Caco-2 (cell line): ENCODE measurements at regions not wholly inside any gene's neighbourhood (a gene's known extent, or its start where the extent isn't known, plus 50 kb on each side); places are given as distances from the start of the nearest gene placed in this dataset.

Experiments used
- BruUV-seq: library from RNA; stranded (reverse); fragments of 400-500 nt; replicated peaks from 2 replicates; lab custom pipeline; 2021; lab: Mats Ljungman, UMichigan
- CTCF ChIA-PET: fragments of 300-600 bp; sonication (Branson Sonifier 250); formaldehyde crosslinking; loops from one replicate; lab custom pipeline; 2022; ENCODE audit warnings: antibody characterized with exemption; lab: Charles Lee
- POLR2A ChIA-PET: fragments of 300-600 bp; sonication (Branson Sonifier 250); formaldehyde crosslinking; loops from one replicate; lab custom pipeline; 2022; ENCODE audit warnings: antibody characterized with exemption; lab: Charles Lee
- DNase-seq, 2 experiments: peaks; one replicate each; pipeline versions ENCODE4 v3.0.0 to v3.0.0-alpha.2; 2020 to 2022
- H3K27me3 ChIP-seq: replicated peaks from 2 replicates; pipeline ENCODE4 v1.6.0; 2011; ENCODE audit warnings: low read length; ENCODE audit not compliant: control insufficient read depth, insufficient read depth
- H3K36me3 ChIP-seq: 2 replicates; pipeline ENCODE4 v1.5.1; 2011; ENCODE audit warnings: low read length; ENCODE audit not compliant: control insufficient read depth, insufficient read depth
- H3K4me1 ChIP-seq: fragments of 250-450 bp; sonication (Bioruptor Pico); 2 replicates; pipeline ENCODE4 v1.5.1; 2020; ENCODE audit warnings: mild to moderate bottlenecking
- H3K4me3 ChIP-seq: 2 replicates; pipeline ENCODE4 v1.5.1; 2011; ENCODE audit warnings: low read depth, mild to moderate bottlenecking, control low read depth, low read length
- H3K9me3 ChIP-seq: fragments of 250-450 bp; sonication (Bioruptor Pico); 2 replicates; pipeline ENCODE4 v1.5.1; 2020; ENCODE audit warnings: mild to moderate bottlenecking, moderate library complexity
- H3K27ac Mint-ChIP-seq: one replicate; pipeline ENCODE4 v1.8.0; 2022; ENCODE audit warnings: mixed read lengths; ENCODE audit not compliant: unreplicated experiment
- H3K27me3 Mint-ChIP-seq: one replicate; pipeline ENCODE4 v1.8.0; 2022; ENCODE audit warnings: mixed read lengths; ENCODE audit not compliant: insufficient read depth, unreplicated experiment
- H3K36me3 Mint-ChIP-seq: one replicate; pipeline ENCODE4 v1.8.0; 2022; ENCODE audit warnings: mild to moderate bottlenecking, mixed read lengths; ENCODE audit not compliant: insufficient read depth, unreplicated experiment
- H3K4me1 Mint-ChIP-seq: one replicate; pipeline ENCODE4 v1.8.0; 2022; ENCODE audit warnings: low read depth, mixed read lengths; ENCODE audit not compliant: unreplicated experiment
- H3K4me3 Mint-ChIP-seq: one replicate; pipeline ENCODE4 v1.8.0; 2022; ENCODE audit warnings: mild to moderate bottlenecking, moderate library complexity, mixed read lengths; ENCODE audit not compliant: unreplicated experiment
- H3K9me3 Mint-ChIP-seq: one replicate; pipeline ENCODE4 v1.8.0; 2022; ENCODE audit warnings: mixed read lengths; ENCODE audit not compliant: unreplicated experiment
- CTCF ChIP-seq, 2 experiments: fragments of 200-600 bp in 1 of 2; IDR thresholded peaks; 1 replicate in 1 of 2; 2 replicates in 1 of 2; pipeline versions ENCODE4 v1.5.1 to v1.8.0; 2011 to 2022; ENCODE audit warnings: antibody characterized with exemption in 1 of 2, control low read depth in 1 of 2, inconsistent platforms in 1 of 2, low read depth in 1 of 2, low read length in 1 of 2, mild to moderate bottlenecking in 1 of 2, moderate library complexity in 1 of 2; ENCODE audit not compliant: insufficient read depth in 1 of 2, severe bottlenecking in 1 of 2, unreplicated experiment in 1 of 2
- intact Hi-C: fragments of 100-400 bp; cut with micrococcal nuclease; formaldehyde crosslinking; loops from one replicate; pipeline ENCODE4 v1.10.0; 2022; ENCODE audit not compliant: unreplicated experiment

- H3K4me3 Mint-ChIP-seq: no peak overlapping the region
- H3K27me3 ChIP-seq: no peaks in the 10 kb centered on the region
- POLR2A ChIA-PET: no interaction called here
- H3K27ac Mint-ChIP-seq: no peak overlapping the region
- H3K4me1 ChIP-seq: no peaks in the 10 kb centered on the region
- H3K4me3 ChIP-seq: no peak overlapping the region
- H3K27me3 Mint-ChIP-seq: no peaks in the 10 kb centered on the region
- no TSS peak for BruUV-seq
- peaks cover 9% of the 10 kb centered on the region for H3K9me3 ChIP-seq
- H3K36me3 Mint-ChIP-seq: no peaks in the 10 kb centered on the region
- CTCF ChIA-PET: no interaction called here
- H3K36me3 ChIP-seq: no peaks in the 10 kb centered on the region
- no peaks in the 10 kb centered on the region for H3K4me1 Mint-ChIP-seq
- no peak for DNase-seq
- intact Hi-C loops: no loop called here
- peaks cover 21% of the 10 kb centered on the region for H3K9me3 Mint-ChIP-seq
- TF ChIP-seq CTCF (IDR thresholded peaks at IDR 0.05; ENCODE audit: insufficient read depth in 1 of 2, low read depth in 1 of 2, low read length in 1 of 2, severe bottlenecking in 1 of 2, unreplicated experiment in 1 of 2): no peak
Observed at GRCh38 chr20:11520596-11520995, 397.1 kb upstream of the BTBD3 start.

- Histone ChIP-seq H3K9me3 (peaks cover 9% of the 10 kb centered on the region), H3K4me3 (no peak overlapping the region), H3K27me3 (no peaks in the 10 kb centered on the region), H3K36me3 (no peaks in the 10 kb centered on the region), H3K4me1 (no peaks in the 10 kb centered on the region)
- ChIA-PET POLR2A (no interaction called here), CTCF (interaction anchor here (0.6 kb wide), 1 partner anchor 1912 kb away, joined by 6 read pairs; no protein-coding TSS in a partner anchor)
- no peaks in the 10 kb centered on the region for H3K4me1 Mint-ChIP-seq
- no peaks in the 10 kb centered on the region for H3K36me3 Mint-ChIP-seq
- H3K9me3 Mint-ChIP-seq: peaks cover 21% of the 10 kb centered on the region
- intact Hi-C loops: no loop called here
- DNase-seq: no peak
- BruUV-seq: no TSS peak
- H3K27me3 Mint-ChIP-seq: no peaks in the 10 kb centered on the region
- H3K27ac Mint-ChIP-seq: no peak overlapping the region
- TF ChIP-seq CTCF (IDR thresholded peaks at IDR 0.05; ENCODE audit: insufficient read depth in 1 of 2, low read depth in 1 of 2, low read length in 1 of 2, severe bottlenecking in 1 of 2, unreplicated experiment in 1 of 2): no peak
- no peak overlapping the region for H3K4me3 Mint-ChIP-seq
Observed at GRCh38 chr20:11521476-11522365, 396.0 kb upstream of the BTBD3 start.

- Mint-ChIP-seq H3K4me1 (no peaks in the 10 kb centered on the region), H3K36me3 (no peaks in the 10 kb centered on the region), H3K9me3 (peaks cover 23% of the 10 kb centered on the region), H3K27ac (no peak overlapping the region), H3K4me3 (no peak overlapping the region), H3K27me3 (no peaks in the 10 kb centered on the region)
- H3K4me3 ChIP-seq: no peak overlapping the region
- H3K27me3 ChIP-seq: no peaks in the 10 kb centered on the region
- no peaks in the 10 kb centered on the region for H3K4me1 ChIP-seq
- intact Hi-C loops: no loop called here
- no peak for TF ChIP-seq CTCF (IDR thresholded peaks at IDR 0.05; ENCODE audit: insufficient read depth in 1 of 2, low read depth in 1 of 2, low read length in 1 of 2, severe bottlenecking in 1 of 2, unreplicated experiment in 1 of 2)
- BruUV-seq: no TSS peak
- peaks cover 9% of the 10 kb centered on the region for H3K9me3 ChIP-seq
- ChIA-PET POLR2A (no interaction called here), CTCF (interaction anchor here (0.6 kb wide), 1 partner anchor 1913 kb away, joined by 6 read pairs; no protein-coding TSS in a partner anchor)
- DNase-seq: no peak
- no peaks in the 10 kb centered on the region for H3K36me3 ChIP-seq
Observed at GRCh38 chr20:11522366-11522741, 395.3 kb upstream of the BTBD3 start.
